Endothelial cell (in vitro differentiated cells): ENCODE measurements at regions not wholly inside any gene's neighbourhood (a gene's known extent, or its start where the extent isn't known, plus 50 kb on each side); places are given as distances from the start of the nearest gene placed in this dataset.
"Not testable (repeated sequence)": the region's sequence is repeated elsewhere in the genome, so short reads cannot be mapped to it uniquely, and the experiment has no call there.

ENCODE experiments used
- DNase-seq: peaks from one replicate; pipeline ENCODE4 v3.0.0; 2021; ENCODE audit warnings: low spot score
- H3K27ac Mint-ChIP-seq: one replicate; pipeline ENCODE4 v1.8.0; 2021; ENCODE audit warnings: mixed read lengths, inconsistent platforms; ENCODE audit not compliant: unreplicated experiment
- H3K27me3 Mint-ChIP-seq: one replicate; pipeline ENCODE4 v1.8.0; 2021; ENCODE audit warnings: mild to moderate bottlenecking, moderate library complexity, mixed read lengths, inconsistent platforms; ENCODE audit not compliant: unreplicated experiment
- H3K36me3 Mint-ChIP-seq: one replicate; pipeline ENCODE4 v1.8.0; 2021; ENCODE audit warnings: mild to moderate bottlenecking, low read depth, mixed read lengths, inconsistent platforms; ENCODE audit not compliant: unreplicated experiment
- H3K4me1 Mint-ChIP-seq: one replicate; pipeline ENCODE4 v1.8.0; 2021; ENCODE audit warnings: mild to moderate bottlenecking, mixed read lengths, inconsistent platforms; ENCODE audit not compliant: unreplicated experiment
- H3K4me3 Mint-ChIP-seq: one replicate; pipeline ENCODE4 v1.8.0; 2021; ENCODE audit warnings: mild to moderate bottlenecking, mixed read lengths, inconsistent platforms; ENCODE audit not compliant: unreplicated experiment
- H3K9me3 Mint-ChIP-seq: one replicate; pipeline ENCODE4 v1.8.0; 2021; ENCODE audit warnings: mixed read lengths, inconsistent platforms; ENCODE audit not compliant: unreplicated experiment

GRCh38 chr10:47711428-47711827 is 52.0 kb downstream of the SYT15B start:
- not testable (repeated sequence) for H3K36me3 Mint-ChIP-seq, H3K4me3 Mint-ChIP-seq, H3K27ac Mint-ChIP-seq, H3K4me1 Mint-ChIP-seq, H3K27me3 Mint-ChIP-seq, DNase-seq, H3K9me3 Mint-ChIP-seq

- not testable (repeated sequence) for DNase-seq, H3K36me3 Mint-ChIP-seq, H3K4me3 Mint-ChIP-seq, H3K27ac Mint-ChIP-seq, H3K4me1 Mint-ChIP-seq, H3K27me3 Mint-ChIP-seq, H3K9me3 Mint-ChIP-seq
These were observed 52.9 kb downstream of the SYT15B start for GRCh38 chr10:47710443-47710842.

- not testable (repeated sequence) for H3K27ac Mint-ChIP-seq, H3K36me3 Mint-ChIP-seq, H3K27me3 Mint-ChIP-seq, H3K4me1 Mint-ChIP-seq, H3K9me3 Mint-ChIP-seq
- H3K4me3 Mint-ChIP-seq = peak overlapping the region; percentile 81
- DNase-seq = peak; percentile 69
These were observed 57.5 kb downstream of the SYT15B start for GRCh38 chr10:47705698-47706414.

- not testable (repeated sequence) for H3K36me3 Mint-ChIP-seq, H3K9me3 Mint-ChIP-seq, H3K4me3 Mint-ChIP-seq, H3K4me1 Mint-ChIP-seq, DNase-seq, H3K27ac Mint-ChIP-seq, H3K27me3 Mint-ChIP-seq
These were observed 62.1 kb downstream of the SYT15B start for GRCh38 chr10:47701285-47701684.

- not testable (repeated sequence) for H3K27me3 Mint-ChIP-seq, H3K9me3 Mint-ChIP-seq, H3K4me3 Mint-ChIP-seq, DNase-seq, H3K27ac Mint-ChIP-seq, H3K36me3 Mint-ChIP-seq, H3K4me1 Mint-ChIP-seq
These were observed 63.5 kb downstream of the SYT15B start for GRCh38 chr10:47699854-47700253.

- not testable (repeated sequence) for DNase-seq, H3K27me3 Mint-ChIP-seq, H3K27ac Mint-ChIP-seq, H3K4me1 Mint-ChIP-seq, H3K36me3 Mint-ChIP-seq, H3K4me3 Mint-ChIP-seq, H3K9me3 Mint-ChIP-seq
These were observed 67.2 kb downstream of the SYT15B start for GRCh38 chr10:47696170-47696569.

GRCh38 chr10:47695149-47695548 is 68.2 kb downstream of the SYT15B start:
- not testable (repeated sequence) for H3K9me3 Mint-ChIP-seq, H3K4me3 Mint-ChIP-seq, DNase-seq, H3K4me1 Mint-ChIP-seq, H3K36me3 Mint-ChIP-seq, H3K27ac Mint-ChIP-seq, H3K27me3 Mint-ChIP-seq

GRCh38 chr10:47690304-47690703 is 73.1 kb downstream of the SYT15B start:
- H3K27me3 Mint-ChIP-seq, H3K4me1 Mint-ChIP-seq, H3K4me3 Mint-ChIP-seq, H3K27ac Mint-ChIP-seq, H3K9me3 Mint-ChIP-seq, DNase-seq, H3K36me3 Mint-ChIP-seq: not testable (repeated sequence)

- not testable (repeated sequence) for H3K9me3 Mint-ChIP-seq, H3K4me3 Mint-ChIP-seq, H3K4me1 Mint-ChIP-seq, H3K27me3 Mint-ChIP-seq, H3K36me3 Mint-ChIP-seq, H3K27ac Mint-ChIP-seq, DNase-seq
These were observed 79.4 kb downstream of the SYT15B start for GRCh38 chr10:47683826-47684475.

GRCh38 chr10:47681638-47681990 is 81.8 kb downstream of the SYT15B start:
- H3K27ac Mint-ChIP-seq, H3K36me3 Mint-ChIP-seq, DNase-seq, H3K27me3 Mint-ChIP-seq, H3K4me1 Mint-ChIP-seq, H3K9me3 Mint-ChIP-seq, H3K4me3 Mint-ChIP-seq: not testable (repeated sequence)

GRCh38 chr10:47680848-47681637 is 82.3 kb downstream of the SYT15B start:
- not testable (repeated sequence) for H3K36me3 Mint-ChIP-seq, H3K27me3 Mint-ChIP-seq, H3K9me3 Mint-ChIP-seq, H3K4me3 Mint-ChIP-seq, H3K27ac Mint-ChIP-seq, DNase-seq, H3K4me1 Mint-ChIP-seq

GRCh38 chr10:47676102-47676501 is 87.3 kb downstream of the SYT15B start:
- H3K4me1 Mint-ChIP-seq, H3K27ac Mint-ChIP-seq, H3K4me3 Mint-ChIP-seq, H3K27me3 Mint-ChIP-seq, H3K36me3 Mint-ChIP-seq, H3K9me3 Mint-ChIP-seq, DNase-seq: not testable (repeated sequence)
